Heart right ventricle (tissue), 16 donors: ENCODE measurements at regions not wholly inside any gene's neighbourhood (a gene's known extent, or its start where the extent isn't known, plus 50 kb on each side); places are given as distances from the start of the nearest gene placed in this dataset.
A peak's percentile ranks its signal among the peaks of the same experiment; 100 is the strongest.

ENCODE experiments used
- ATAC-seq, 8 donors: fragments of 200-7000 bp; cut with Tn5 transposase; one replicate each; pipeline ENCODE4 v1.9.1; 2020; ENCODE audit warnings: mild to moderate bottlenecking in 8 of 8, moderate library complexity in 8 of 8, moderate number of reproducible peaks in 1 of 8
- DNase-seq, 2 donors: peaks; one replicate each; pipeline ENCODE4 v3.0.0-alpha.2; 2020
- H3K27ac ChIP-seq, 10 donors: fragments of 200-600 bp; sonication (generic) in 2 of 10; one replicate each; pipeline versions ENCODE4 v1.5.0 to v1.8.0; 2020 to 2022; ENCODE audit warnings: mild to moderate bottlenecking in 3 of 10
- H3K27me3 ChIP-seq, 7 donors: fragments of 200-600 bp; one replicate each; pipeline ENCODE4 v1.8.0; 2021 to 2022; ENCODE audit warnings: mild to moderate bottlenecking in 2 of 7
- H3K36me3 ChIP-seq, 9 donors: fragments of 200-600 bp; sonication (generic) in 1 of 9; one replicate each; pipeline versions ENCODE4 v1.5.0 to v1.8.0; 2020 to 2022; ENCODE audit warnings: mild to moderate bottlenecking in 2 of 9
- H3K4me1 ChIP-seq, 9 donors: fragments of 200-600 bp; sonication (generic) in 1 of 9; one replicate each; pipeline versions ENCODE4 v1.5.0 to v1.8.0; 2020 to 2022; ENCODE audit warnings: mild to moderate bottlenecking in 4 of 9
- H3K4me3 ChIP-seq, 10 donors: fragments of 200-600 bp; sonication (generic) in 2 of 10; one replicate each; pipeline versions ENCODE4 v1.5.0 to v1.8.0; 2020 to 2022; ENCODE audit warnings: mild to moderate bottlenecking in 7 of 10, moderate library complexity in 2 of 10
- H3K9me3 ChIP-seq, 11 donors: fragments of 200-600 bp in 10 of 11; sonication (generic) in 2 of 11; one replicate each; pipeline versions ENCODE4 v1.5.0 to v1.8.0; 2013 to 2022; ENCODE audit warnings: mild to moderate bottlenecking in 2 of 11, control low read depth in 1 of 11, moderate library complexity in 1 of 11
- WGBS, 2 donors: extraction: QIAGEN DNeasy Blood & Tissue Kit; methylation state at CpG; one replicate each; pipeline ENCODE4 v1.1.7; 2013; ENCODE audit warnings: inconsistent platforms in 1 of 2; 5-methylcytosine and 5-hydroxymethylcytosine counted together
- intact Hi-C, 10 donors: fragments of 100-400 bp; cut with DNase I; formaldehyde crosslinking; loops; one replicate each; pipeline versions ENCODE4 v1.11.1 to v1.14.2; 2022
- TF ChIP-seq, protein P1 (sequence below), 9 donors: fragments of 200-600 bp; sonication (generic) in 2 of 9; IDR thresholded peaks; one replicate each; pipeline versions ENCODE4 v1.5.0 to v1.8.0; 2021 to 2022; ENCODE audit warnings: antibody characterized with exemption in 9 of 9, mild to moderate bottlenecking in 5 of 9, moderate library complexity in 1 of 9
- donor health status: Arrhythmogenic right ventricular cardiomyopathy.
- donor health status: ischemic (EF 13 %, LVEDD 7.1; RV severe dilation, severe dysfunction).
- donor health status: healthy with polysubstance abuse.
- donor health status: DM: no; HTN: yes; CAD: no.
- donor health status: DM: no; HTN: no; CAD: no.
- donor health status: ischemic (EF 25% LVEDD 6.9; RV normal size, moderate dysfunction).
- donor health status: ischemic (EF 25% LVEDD 5.7; RV mildly dilated, moderate dysfunction).
- donor health status: healthy.
- donor health status: DM: yes; HTN: yes; CAD: no.
- donor health status: Ischemic cardiomyopathy.
- donor health status: ischemic (EF 35%, LVEDD 5.7; RV mildly dilated, moderate dysfunction).
- donor health status: nonischemic (EF 11% LVEDD 7.7; RV severe dilation, severe dysfunction).
- donor health status: DM: yes; HTN: yes; CAD: no.
- donor health status: PGD.
- donor health status: ischemic (EF 29% LVEDD 5.4; RV normal size, mild dysfunction).
- donor health status: nonischemic (EF 23%, LVEDD 6.1; RV moderate dilation, normal function).

GRCh38 chr14:34044666-34045306 is 93.9 kb upstream of the EGLN3 start:
- DNase-seq, result no peak

DNA sequence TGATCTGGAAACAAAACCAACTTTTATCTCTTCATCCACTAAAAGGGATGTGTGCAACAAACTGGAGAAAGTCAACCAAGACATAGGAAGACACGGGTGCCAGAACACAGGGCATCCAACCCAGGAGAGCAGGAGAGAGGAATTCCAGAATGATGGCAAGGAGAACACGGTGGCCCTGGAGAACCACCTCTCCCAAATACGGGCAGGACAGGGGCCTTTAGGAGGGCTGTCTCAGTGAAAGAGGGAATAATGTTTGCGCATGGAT is 93.4 kb upstream of the EGLN3 start:
- WGBS, 2 donors, result 97 to 98% methylated on average over 4 of the region's 4 CpGs
- H3K27me3 ChIP-seq, result no peaks in the 10 kb centered on the region
- peaks cover 0 to 13% (median 0%) of the 10 kb centered on the region in 9 donors for H3K4me1 ChIP-seq
- DNase-seq (no peak), ATAC-seq (no peak)
- no peak overlapping the region for H3K4me3 ChIP-seq
- no peaks in the 10 kb centered on the region for H3K9me3 ChIP-seq
- peak overlapping the region in 1 of 10 donors; percentile 47 for H3K27ac ChIP-seq
- intact Hi-C loops, result no loop called here
- no peaks in the 10 kb centered on the region for H3K36me3 ChIP-seq
- TF ChIP-seq, protein P1, sequence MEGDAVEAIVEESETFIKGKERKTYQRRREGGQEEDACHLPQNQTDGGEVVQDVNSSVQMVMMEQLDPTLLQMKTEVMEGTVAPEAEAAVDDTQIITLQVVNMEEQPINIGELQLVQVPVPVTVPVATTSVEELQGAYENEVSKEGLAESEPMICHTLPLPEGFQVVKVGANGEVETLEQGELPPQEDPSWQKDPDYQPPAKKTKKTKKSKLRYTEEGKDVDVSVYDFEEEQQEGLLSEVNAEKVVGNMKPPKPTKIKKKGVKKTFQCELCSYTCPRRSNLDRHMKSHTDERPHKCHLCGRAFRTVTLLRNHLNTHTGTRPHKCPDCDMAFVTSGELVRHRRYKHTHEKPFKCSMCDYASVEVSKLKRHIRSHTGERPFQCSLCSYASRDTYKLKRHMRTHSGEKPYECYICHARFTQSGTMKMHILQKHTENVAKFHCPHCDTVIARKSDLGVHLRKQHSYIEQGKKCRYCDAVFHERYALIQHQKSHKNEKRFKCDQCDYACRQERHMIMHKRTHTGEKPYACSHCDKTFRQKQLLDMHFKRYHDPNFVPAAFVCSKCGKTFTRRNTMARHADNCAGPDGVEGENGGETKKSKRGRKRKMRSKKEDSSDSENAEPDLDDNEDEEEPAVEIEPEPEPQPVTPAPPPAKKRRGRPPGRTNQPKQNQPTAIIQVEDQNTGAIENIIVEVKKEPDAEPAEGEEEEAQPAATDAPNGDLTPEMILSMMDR (IDR thresholded peaks at IDR 0.05), result no peak

More at GRCh38 chr14:34044666-34045306, 93.9 kb upstream of the EGLN3 start:
- no peaks in the 10 kb centered on the region for H3K9me3 ChIP-seq
- no peak overlapping the region for H3K4me3 ChIP-seq
- TF ChIP-seq, protein P1 (IDR thresholded peaks at IDR 0.05), result no peak
- no peaks in the 10 kb centered on the region for H3K36me3 ChIP-seq
- H3K27me3 ChIP-seq, result no peaks in the 10 kb centered on the region
- ATAC-seq, result no peak
- no peak overlapping the region for H3K27ac ChIP-seq
- intact Hi-C loops, result no loop called here
- WGBS, 2 donors, result 74 to 96% methylated on average over 4 to 9 of the region's 9 CpGs
- H3K4me1 ChIP-seq, result peaks cover 0 to 13% (median 0%) of the 10 kb centered on the region in 9 donors

- no peaks in the 10 kb centered on the region for H3K9me3 ChIP-seq
- intact Hi-C loops, result no loop called here
- no peaks in the 10 kb centered on the region for H3K36me3 ChIP-seq
- no peak overlapping the region for H3K4me3 ChIP-seq
- ATAC-seq (peak in 3 of 8 donors; percentile 33 to 48 (median 44)), DNase-seq (no peak)
- H3K4me1 ChIP-seq, result peaks cover 0 to 13% (median 0%) of the 10 kb centered on the region in 9 donors
- H3K27me3 ChIP-seq, result no peaks in the 10 kb centered on the region
- TF ChIP-seq, protein P1 (IDR thresholded peaks at IDR 0.05), result no peak
- 57 to 66% methylated on average over 4 of the region's 4 CpGs for WGBS, 2 donors
- peak overlapping the region in 1 of 10 donors; percentile 47 for H3K27ac ChIP-seq
Measured at GRCh38 chr14:34043627-34044372, 92.9 kb upstream of the EGLN3 start.

DNA sequence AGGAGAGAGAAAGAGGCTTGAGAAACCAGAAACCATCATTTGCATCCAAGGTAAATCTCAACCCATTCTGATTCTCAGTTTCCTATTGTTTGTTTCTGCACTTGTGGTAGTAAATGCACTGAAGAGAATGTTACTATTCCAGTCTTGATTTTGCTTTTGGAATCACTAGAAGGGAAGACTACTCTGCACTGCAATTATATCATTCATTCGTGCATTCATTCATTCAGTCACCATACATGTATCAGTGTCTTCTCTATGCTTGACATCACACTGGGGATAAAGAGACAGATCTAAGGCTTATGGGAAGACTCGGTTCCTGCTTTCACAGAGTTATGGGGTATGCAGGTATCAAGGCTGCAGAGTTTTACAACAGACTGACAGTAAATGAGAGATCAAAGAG is 90.3 kb upstream of the EGLN3 start:
- intact Hi-C loops, result no loop called here
- ATAC-seq, result no peak
- TF ChIP-seq, protein P1 (IDR thresholded peaks at IDR 0.05), result no peak
- Histone ChIP-seq H3K4me1 (peaks cover 0 to 15% (median 1%) of the 10 kb centered on the region in 9 donors), H3K27me3 (no peaks in the 10 kb centered on the region), H3K4me3 (no peak overlapping the region), H3K36me3 (no peaks in the 10 kb centered on the region), H3K27ac (no peak overlapping the region), H3K9me3 (no peaks in the 10 kb centered on the region)
- no peak for DNase-seq
- WGBS, 2 donors, result 92 to 97% methylated on average over 2 of the region's 2 CpGs
